Activated CD8-positive, alpha-beta memory T cell treated with anti-CD3 and anti-CD28 coated beads for 24 hours (primary cell): ENCODE measurements at regions not wholly inside any gene's neighbourhood (a gene's known extent, or its start where the extent isn't known, plus 50 kb on each side); places are given as distances from the start of the nearest gene placed in this dataset.

ENCODE experiments used
- DNase-seq: peaks from one replicate; pipeline ENCODE4 v3.0.0-alpha.2; 2020

- no peak for DNase-seq
Measured at GRCh38 chr10:131010965-131011575, 300.5 kb downstream of the TCERG1L start.

DNA sequence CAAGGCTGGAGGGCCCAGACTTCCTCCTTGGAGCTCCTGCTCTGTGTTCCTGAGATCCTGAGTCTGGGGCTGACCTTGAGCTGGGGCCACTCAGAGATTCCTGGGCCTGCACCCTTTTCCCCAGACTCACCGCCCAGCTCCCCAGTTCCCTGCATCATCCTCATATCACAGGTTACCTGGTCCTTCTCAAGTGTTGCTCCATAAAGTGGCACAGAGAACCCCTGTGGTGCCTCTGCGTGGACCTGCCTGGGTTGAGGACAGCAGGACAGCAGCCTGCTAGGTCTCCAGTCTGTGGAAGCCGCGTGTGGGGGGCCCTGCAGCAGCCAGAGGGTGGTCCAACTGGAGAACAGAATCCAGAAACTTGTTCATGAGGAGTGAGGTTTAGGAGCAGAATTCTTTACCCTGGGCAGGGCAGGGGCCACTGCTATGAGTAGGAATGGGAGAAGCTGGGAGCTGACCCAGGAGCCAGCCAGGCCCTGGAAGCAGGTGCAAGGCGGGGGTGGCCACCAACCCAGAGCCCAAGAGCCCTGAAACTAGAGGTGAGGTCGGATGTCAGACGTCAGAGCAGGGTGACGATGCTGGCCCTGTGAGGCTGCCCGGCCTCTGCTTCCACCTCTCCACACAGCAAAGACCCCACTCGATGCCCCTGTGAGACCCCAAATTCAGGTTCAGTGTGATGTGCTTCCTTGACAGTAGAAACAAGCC, 299.4 kb downstream of the TCERG1L start:
- DNase-seq = no peak

DNA sequence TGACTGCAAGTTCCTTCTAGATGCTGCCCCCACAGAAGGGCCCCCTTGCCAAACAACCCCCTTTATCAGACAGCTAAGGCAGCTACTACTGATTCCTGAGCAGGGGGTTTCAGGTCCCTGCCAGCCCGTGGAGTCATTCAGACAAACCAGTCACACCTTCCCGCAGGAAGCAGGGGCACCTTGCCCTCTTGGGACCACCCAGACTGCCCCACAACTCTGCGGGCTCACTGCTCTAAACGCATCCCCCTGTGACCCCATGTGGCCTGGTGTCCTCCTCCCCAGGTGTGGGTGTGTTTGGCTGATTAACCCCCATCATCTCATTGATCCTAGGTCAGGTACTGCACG, 298.9 kb downstream of the TCERG1L start:
- no peak for DNase-seq

GRCh38 chr10:131013281-131013912, 298.1 kb downstream of the TCERG1L start:
- DNase-seq = no peak

DNA sequence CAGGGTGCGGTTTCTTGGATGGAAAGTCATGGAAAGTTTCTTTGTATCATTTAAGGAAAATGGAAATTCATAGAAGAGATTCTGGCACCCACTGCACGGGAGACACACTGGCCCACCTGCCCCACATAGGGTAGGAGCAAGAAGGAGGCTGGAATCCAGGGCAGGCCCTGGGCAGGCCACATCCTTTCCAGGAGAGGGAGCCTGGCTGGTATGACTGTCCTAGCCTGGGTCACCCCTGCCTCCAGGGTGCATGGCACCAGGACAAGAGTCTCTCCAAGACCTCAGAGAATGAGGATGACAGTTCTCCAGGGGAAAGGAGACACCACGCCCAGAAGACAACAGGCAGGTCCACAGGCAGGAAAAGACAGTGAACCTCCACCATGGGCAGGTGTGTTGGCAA, 297.2 kb downstream of the TCERG1L start:
- DNase-seq = no peak

GRCh38 chr10:131015271-131015670, 296.2 kb downstream of the TCERG1L start:
- DNase-seq = no peak

GRCh38 chr10:131016556-131016955, 295.0 kb downstream of the TCERG1L start:
- no peak for DNase-seq

DNA sequence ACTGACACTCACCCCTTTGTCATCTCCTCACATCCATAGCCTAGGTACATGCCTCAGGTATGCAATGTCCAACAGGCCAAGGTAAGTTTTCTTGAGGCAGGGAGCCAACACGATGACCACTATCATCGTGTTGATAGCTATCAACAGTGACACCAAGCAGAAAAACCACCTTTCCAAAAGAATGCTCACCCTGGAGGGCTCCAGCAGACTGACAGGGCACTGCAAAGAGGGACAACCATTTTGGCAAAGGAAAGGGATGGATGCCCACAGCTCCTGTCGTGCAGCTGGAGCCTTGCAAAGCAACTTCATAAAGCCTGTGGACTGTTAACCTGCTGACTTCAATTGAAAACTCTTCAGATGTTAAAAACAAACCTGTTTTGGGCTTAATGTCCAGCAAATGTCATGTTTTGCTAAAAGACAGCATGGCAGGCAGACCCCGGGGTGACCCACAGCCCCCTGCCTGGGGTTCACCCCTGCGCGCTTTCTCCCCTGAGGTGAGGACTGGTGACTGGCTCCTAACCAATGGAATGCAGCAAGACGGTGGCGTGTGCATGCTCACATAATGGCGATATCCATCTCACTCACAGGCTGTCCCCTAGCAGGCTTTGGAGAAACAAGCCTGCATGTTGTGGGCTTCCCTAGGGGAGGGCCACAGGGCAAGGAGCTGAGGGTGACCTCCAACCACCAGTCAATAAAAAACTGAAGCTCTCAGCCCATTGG, 293.8 kb downstream of the TCERG1L start:
- DNase-seq = no peak

GRCh38 chr10:131018886-131019500, 292.5 kb downstream of the TCERG1L start:
- DNase-seq = no peak

GRCh38 chr10:131019696-131020095, 291.8 kb downstream of the TCERG1L start:
- DNase-seq = no peak

DNA sequence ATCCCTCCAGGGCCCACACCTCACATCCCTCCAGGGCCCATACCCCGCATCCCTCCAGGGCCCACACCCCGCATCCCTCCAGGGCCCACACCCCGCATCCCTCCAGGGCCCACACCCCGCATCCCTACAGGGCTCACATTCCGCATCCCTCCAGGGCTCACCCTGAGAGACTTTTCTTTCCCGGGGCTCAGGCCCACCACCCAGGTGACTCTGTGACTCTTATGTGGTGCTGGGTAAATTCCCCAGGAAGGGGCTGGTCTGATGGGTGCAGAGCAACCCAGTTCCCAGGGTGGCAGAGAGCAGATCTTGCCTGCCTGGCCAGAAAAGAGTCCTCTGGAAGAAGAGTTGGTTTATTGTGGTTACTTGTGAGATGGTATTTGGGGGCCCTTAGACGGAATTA, 290.7 kb downstream of the TCERG1L start:
- DNase-seq = no peak

DNA sequence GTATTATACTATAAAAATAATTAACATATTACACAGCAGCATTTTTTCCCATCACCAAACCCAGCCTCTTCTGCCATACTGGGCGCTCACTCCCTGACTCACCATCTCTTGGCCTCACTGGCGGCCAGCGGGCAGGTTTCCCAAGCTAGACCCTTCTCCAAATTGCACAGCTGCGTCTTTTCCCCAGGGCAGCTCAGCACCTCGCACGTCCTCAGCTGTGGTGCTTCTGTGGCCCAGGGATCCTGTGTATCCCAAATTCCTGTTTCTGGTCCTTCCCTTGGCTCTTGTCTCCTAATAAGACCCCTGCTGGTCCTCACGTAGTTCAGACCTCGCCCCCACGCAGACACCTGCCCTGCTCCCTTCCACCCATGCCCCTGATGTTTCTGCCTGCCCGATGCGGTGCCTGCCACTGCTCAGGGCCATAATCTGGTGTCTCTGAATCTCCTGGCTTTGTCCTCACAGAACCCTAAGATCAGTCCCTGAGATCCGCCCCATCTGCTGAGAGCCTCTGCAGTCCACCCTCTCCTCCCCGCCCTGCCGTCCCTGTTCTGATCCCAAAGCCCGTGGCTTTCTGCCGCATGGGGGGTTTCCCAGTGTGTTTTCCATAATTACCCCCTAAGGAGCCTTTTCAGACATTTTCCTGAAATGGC, 290.1 kb downstream of the TCERG1L start:
- no peak for DNase-seq

DNA sequence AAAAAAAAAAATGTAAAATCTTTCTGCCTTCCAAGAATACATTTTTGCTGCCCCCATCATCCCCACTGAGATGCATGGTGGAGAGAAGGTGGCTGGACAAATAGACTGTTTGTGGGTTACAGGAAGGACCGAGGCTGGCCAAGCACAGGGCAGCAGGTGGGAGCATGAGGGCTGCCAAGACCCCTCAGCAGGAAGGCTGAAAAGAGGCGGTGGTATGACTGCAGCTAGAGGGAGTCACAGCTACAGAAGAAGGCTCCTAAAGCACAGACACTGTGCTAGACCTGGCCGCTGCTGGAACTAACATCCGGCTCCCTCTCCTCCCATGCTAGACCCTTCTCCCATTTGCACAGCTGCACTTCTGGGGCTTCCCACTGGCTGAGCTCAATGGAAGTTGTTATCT, 289.6 kb downstream of the TCERG1L start:
- DNase-seq = no peak

- DNase-seq = no peak
Measured at GRCh38 chr10:131022369-131022768, 289.2 kb downstream of the TCERG1L start.

GRCh38 chr10:131022981-131023380, 288.5 kb downstream of the TCERG1L start:
- DNase-seq = no peak

DNA sequence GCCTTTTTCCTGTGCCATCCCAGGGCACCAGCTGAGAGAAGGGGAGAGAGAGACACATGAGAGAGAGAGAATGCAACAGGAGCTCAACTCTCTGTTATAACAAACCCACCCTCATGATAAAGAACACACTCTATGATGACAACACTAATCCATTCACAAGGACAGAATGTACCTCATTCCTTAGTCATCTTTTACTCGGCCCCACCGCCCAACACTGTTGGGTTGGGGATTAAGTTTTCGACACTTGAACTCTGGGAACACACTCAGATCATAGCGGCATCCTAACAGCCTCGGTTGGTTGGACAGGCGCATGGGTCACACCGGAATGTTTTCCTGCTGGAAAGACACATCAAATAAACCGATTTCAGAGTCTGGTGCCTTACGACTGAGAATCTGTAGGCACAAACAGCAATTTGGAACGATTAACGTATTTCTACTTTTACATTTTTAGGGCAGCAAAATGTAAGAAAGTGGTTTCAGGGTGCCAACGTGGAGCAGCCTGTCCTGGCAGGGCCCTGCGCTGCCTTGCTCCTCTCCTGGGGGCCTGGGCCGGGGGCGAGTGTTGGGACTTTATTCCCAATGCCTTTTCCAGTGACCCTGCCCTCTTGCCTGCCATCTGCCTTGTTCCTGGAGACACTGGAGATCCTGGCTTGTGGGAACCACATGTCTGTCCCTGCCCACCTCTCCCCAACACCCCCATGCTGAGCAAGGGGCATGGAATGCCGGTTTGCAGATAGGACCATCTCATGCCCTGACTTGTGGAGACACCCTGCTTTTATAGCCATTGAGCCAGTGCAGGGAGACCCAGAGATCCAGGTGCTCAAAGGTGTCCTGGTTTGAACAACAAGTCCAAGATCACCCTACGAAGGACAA, 287.0 kb downstream of the TCERG1L start:
- DNase-seq = no peak

DNA sequence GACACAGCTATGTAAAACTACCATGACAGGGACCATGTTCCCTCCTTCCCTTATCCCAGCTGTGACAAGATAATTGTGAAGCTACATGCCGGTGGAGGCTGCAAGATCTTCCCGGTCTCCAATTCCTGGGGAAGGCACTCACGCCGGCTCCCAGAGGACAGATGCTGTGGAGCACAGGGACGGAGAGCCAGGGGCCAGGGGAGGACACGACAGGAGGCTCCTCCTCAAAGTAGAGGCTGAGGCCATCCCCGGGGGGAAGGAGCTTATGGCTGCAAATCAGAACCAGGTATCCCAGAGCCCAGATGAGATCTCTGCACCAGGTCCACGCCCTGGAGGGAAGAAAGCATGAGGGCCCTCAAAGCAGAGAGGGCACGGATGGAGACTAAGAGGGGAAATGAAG, 286.2 kb downstream of the TCERG1L start:
- no peak for DNase-seq

DNA sequence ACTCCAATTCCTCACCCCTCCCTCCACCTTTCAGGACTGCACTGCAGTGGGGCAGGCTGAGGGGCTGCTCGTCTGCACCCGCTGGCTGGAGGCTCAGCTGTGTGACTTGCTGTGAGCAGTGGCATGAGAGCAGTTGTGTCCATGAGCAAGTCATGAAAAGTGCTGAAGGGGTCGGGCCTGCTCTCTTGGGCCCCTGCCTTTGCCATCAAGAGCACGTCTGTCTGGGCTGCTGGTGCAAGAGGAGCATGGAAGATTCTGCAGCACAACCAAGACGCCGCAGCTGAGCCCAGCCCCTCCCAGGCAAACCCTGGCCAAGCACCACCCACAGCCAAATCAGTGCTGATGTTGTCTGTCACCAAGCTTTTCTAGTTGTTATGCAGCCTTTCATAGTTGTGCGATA, 284.3 kb downstream of the TCERG1L start:
- no peak for DNase-seq

DNA sequence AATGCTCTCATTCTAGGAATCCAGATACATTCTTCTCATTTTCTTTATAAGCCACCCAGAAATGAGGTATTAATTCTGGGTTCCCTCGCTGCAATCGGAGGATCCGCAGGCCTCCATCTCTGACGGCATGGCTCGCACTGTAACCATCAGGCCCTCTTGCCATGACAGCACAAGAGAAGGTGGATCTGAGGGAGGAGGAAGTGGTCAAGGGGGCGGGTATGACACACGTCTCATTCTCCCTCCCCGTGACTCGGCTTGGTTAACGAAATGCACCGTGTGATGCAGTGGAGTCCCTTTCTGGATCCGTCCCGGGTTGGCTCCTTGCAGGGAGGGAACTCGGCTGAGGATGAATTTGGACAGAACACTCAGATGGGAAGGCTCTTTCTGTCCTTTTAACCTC, 280.2 kb downstream of the TCERG1L start:
- no peak for DNase-seq

DNA sequence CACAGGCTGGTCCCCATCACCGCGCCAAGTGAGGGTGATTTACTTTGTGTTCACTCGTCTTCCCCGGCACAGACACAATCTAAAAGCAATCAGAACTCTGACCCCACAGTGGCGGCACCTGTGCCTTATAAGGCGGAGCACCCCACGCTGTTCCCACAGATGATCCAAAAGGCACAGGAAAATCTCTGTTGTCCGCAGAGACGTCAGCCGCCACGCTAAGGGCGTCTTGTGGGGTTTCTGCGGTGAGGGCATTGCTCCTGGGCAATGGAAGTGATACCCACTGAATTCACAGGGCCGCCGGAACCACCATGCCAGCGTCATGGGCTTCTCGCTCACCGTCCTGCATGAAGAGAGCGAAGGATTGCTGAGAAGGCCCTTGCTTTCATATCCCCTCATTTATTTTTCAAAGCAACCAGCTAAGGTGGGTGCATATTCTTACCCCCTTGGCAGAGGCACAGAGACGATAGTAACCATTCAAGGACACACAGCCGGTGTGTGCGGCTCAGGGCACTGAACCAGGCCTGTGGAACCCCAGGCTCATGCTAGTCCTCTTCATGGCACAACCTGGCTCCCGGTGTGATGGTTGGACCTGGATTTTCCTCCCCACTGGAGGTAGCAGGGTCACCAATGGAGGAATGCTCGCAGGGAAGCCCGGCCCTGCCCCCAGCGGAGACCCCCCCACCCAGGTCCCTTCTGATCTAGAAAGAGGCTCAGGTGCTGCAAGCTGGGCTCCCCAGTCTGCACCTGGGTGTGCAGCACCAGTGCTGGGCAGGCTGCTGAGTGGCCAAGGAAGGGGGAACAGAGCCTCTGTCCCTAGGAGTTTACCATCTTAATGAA, 279.0 kb downstream of the TCERG1L start:
- DNase-seq = no peak
